Smooth muscle cell (in vitro differentiated cells): ENCODE measurements at regions not wholly inside any gene's neighbourhood (a gene's known extent, or its start where the extent isn't known, plus 50 kb on each side); places are given as distances from the start of the nearest gene placed in this dataset.

Source experiments
- DNase-seq: peaks from one replicate; lab custom pipeline; 2025; ENCODE audit not compliant: unreplicated experiment; lab: John Stamatoyannopoulos, UW
- H2AFZ ChIP-seq: fragments of 200-600 bp; sonication (generic); 2 replicates; pipeline ENCODE4 v1.6.0; 2016; ENCODE audit warnings: antibody characterized with exemption, low read depth, mild to moderate bottlenecking
- H3F3A ChIP-seq: fragments of 200-600 bp; sonication (generic); 2 replicates; pipeline ENCODE4 v1.6.0; 2017; ENCODE audit warnings: antibody characterized with exemption, low read depth
- H3K27ac ChIP-seq: fragments of 200-600 bp; sonication (generic); 2 replicates; pipeline ENCODE4 v1.5.1; 2016; ENCODE audit warnings: low read depth, mild to moderate bottlenecking
- H3K27me3 ChIP-seq: fragments of 200-600 bp; sonication (generic); 2 replicates; pipeline ENCODE4 v1.6.1; 2016; ENCODE audit warnings: low read depth, mild to moderate bottlenecking
- H3K36me3 ChIP-seq: fragments of 200-600 bp; sonication (generic); 2 replicates; pipeline ENCODE4 v1.5.1; 2016; ENCODE audit warnings: low read depth
- H3K4me1 ChIP-seq: fragments of 200-600 bp; sonication (generic); 2 replicates; pipeline ENCODE4 v1.5.1; 2016; ENCODE audit warnings: low read depth
- H3K4me2 ChIP-seq: fragments of 200-600 bp; sonication (generic); 2 replicates; pipeline ENCODE4 v1.6.0; 2016; ENCODE audit warnings: mild to moderate bottlenecking
- H3K4me3 ChIP-seq: fragments of 200-600 bp; sonication (generic); 2 replicates; pipeline ENCODE4 v1.5.1; 2016; ENCODE audit warnings: mild to moderate bottlenecking
- H3K79me2 ChIP-seq: fragments of 200-600 bp; sonication (generic); 2 replicates; pipeline ENCODE4 v1.6.0; 2016; ENCODE audit warnings: low read depth, mild to moderate bottlenecking
- H3K9ac ChIP-seq: fragments of 200-600 bp; sonication (generic); 2 replicates; pipeline ENCODE4 v1.6.0; 2016; ENCODE audit warnings: low read depth
- H3K9me3 ChIP-seq: fragments of 200-600 bp; sonication (generic); replicated peaks from 2 replicates; pipeline ENCODE4 v1.5.1; 2016; ENCODE audit warnings: low read depth
- H4K20me1 ChIP-seq: fragments of 200-600 bp; sonication (generic); 2 replicates; pipeline ENCODE4 v1.6.0; 2016; ENCODE audit warnings: low read depth
- CTCF ChIP-seq: fragments of 200-600 bp; sonication (generic); IDR thresholded peaks from 2 replicates; pipeline ENCODE4 v1.5.1; 2017; ENCODE audit warnings: borderline replicate concordance, mild to moderate bottlenecking, antibody characterized with exemption; ENCODE audit not compliant: insufficient read depth, poor library complexity, severe bottlenecking
- WGBS: methylation state at CpG from one replicate; pipeline ENCODE4 v1.1.7; 2016; ENCODE audit warnings: low lambda C conversion rate; 5-methylcytosine and 5-hydroxymethylcytosine counted together

- Histone ChIP-seq H3F3A (no peaks in the 10 kb centered on the region), H4K20me1 (no peaks in the 10 kb centered on the region), H3K27ac (no peak overlapping the region), H3K9ac (no peak overlapping the region), H3K79me2 (no peaks in the 10 kb centered on the region), H2AFZ (no peak overlapping the region), H3K9me3 (no peaks in the 10 kb centered on the region), H3K36me3 (no peaks in the 10 kb centered on the region), H3K4me1 (no peaks in the 10 kb centered on the region), H3K4me3 (no peak overlapping the region), H3K27me3 (no peaks in the 10 kb centered on the region), H3K4me2 (no peak overlapping the region)
- TF ChIP-seq CTCF: no peak
- no peak for DNase-seq
Observed at GRCh38 chr1:105874621-105875020, 1181.9 kb upstream of the PRMT6 start.

GRCh38 chr1:105886309-105886708, 1170.2 kb upstream of the PRMT6 start:
- H3K4me2 ChIP-seq: no peak overlapping the region
- DNase-seq: no peak
- no peaks in the 10 kb centered on the region for H3K4me1 ChIP-seq
- H3F3A ChIP-seq: no peaks in the 10 kb centered on the region
- H3K36me3 ChIP-seq: no peaks in the 10 kb centered on the region
- no peak overlapping the region for H3K27ac ChIP-seq
- no peaks in the 10 kb centered on the region for H3K27me3 ChIP-seq
- H3K79me2 ChIP-seq: no peaks in the 10 kb centered on the region
- H3K4me3 ChIP-seq: no peak overlapping the region
- TF ChIP-seq CTCF: no peak
- no peak overlapping the region for H2AFZ ChIP-seq
- H4K20me1 ChIP-seq: no peaks in the 10 kb centered on the region
- no peaks in the 10 kb centered on the region for H3K9me3 ChIP-seq
- no peak overlapping the region for H3K9ac ChIP-seq

- H3K4me2 ChIP-seq: no peak overlapping the region
- no peaks in the 10 kb centered on the region for H3K27me3 ChIP-seq
- no peaks in the 10 kb centered on the region for H4K20me1 ChIP-seq
- H2AFZ ChIP-seq: no peak overlapping the region
- DNase-seq: no peak
- no peak overlapping the region for H3K4me3 ChIP-seq
- H3K4me1 ChIP-seq: no peaks in the 10 kb centered on the region
- H3K36me3 ChIP-seq: no peaks in the 10 kb centered on the region
- H3K9ac ChIP-seq: no peak overlapping the region
- no peaks in the 10 kb centered on the region for H3K79me2 ChIP-seq
- TF ChIP-seq CTCF: no peak
- no peaks in the 10 kb centered on the region for H3K9me3 ChIP-seq
- no peak overlapping the region for H3K27ac ChIP-seq
- H3F3A ChIP-seq: no peaks in the 10 kb centered on the region
- 82% methylated on average over 13 of the region's 13 CpGs for WGBS
Observed at GRCh38 chr1:105891308-105891707, 1165.2 kb upstream of the PRMT6 start.

- Histone ChIP-seq H4K20me1 (no peaks in the 10 kb centered on the region), H3K4me3 (no peak overlapping the region), H3K4me1 (no peaks in the 10 kb centered on the region), H3K4me2 (no peak overlapping the region), H3K9ac (no peak overlapping the region), H3K27me3 (no peaks in the 10 kb centered on the region), H3K9me3 (no peaks in the 10 kb centered on the region), H2AFZ (no peak overlapping the region), H3K36me3 (no peaks in the 10 kb centered on the region), H3K27ac (no peak overlapping the region), H3F3A (no peaks in the 10 kb centered on the region), H3K79me2 (no peaks in the 10 kb centered on the region)
- 72% methylated on average over 1 of the region's 1 CpG for WGBS
- no peak for DNase-seq
- no peak for TF ChIP-seq CTCF
Observed at GRCh38 chr1:105894006-105894405, 1162.5 kb upstream of the PRMT6 start.
